ENCODE measurements at regions not wholly inside any gene's neighbourhood (a gene's known extent, or its start where the extent isn't known, plus 50 kb on each side); places are given as distances from the start of the nearest gene placed in this dataset.

GRCh38 chr15:62781081-62781497 is 261.5 kb upstream of the TPM1 start:
- Histone ChIP-seq H2AFZ (no peak overlapping the region), H3K27me3 (ENCODE audit: insufficient read depth, low read depth) (no peaks in the 10 kb centered on the region)

GRCh38 chr15:62782071-62782841 is 260.3 kb upstream of the TPM1 start:
- H3K4me1 ChIP-seq (replicated peaks; ENCODE audit: insufficient read depth) = peaks cover 11% of the 10 kb centered on the region
- CTCF ChIA-PET = interaction anchor here (0.7 to 1.1 kb wide), 6 partner anchors 71 to 326 kb away, joined by 3 to 8 read pairs (median 4); no protein-coding TSS in a partner anchor
- no peaks in the 10 kb centered on the region for H3F3A ChIP-seq (ENCODE audit: insufficient read depth, low read depth)
- H3K27me3 ChIP-seq (ENCODE audit: insufficient read depth, low read depth) = no peaks in the 10 kb centered on the region
- POLR2A ChIA-PET (ENCODE audit: unreplicated experiment) = interaction anchor here (0.7 to 0.8 kb wide), 2 partner anchors 9 to 69 kb away, joined by 3 read pairs; no protein-coding TSS in a partner anchor
- peak; percentile 63 to 78 for DNase-seq
- TF ChIP-seq EZH2 (IDR thresholded peaks at IDR 0.05; ENCODE audit: low read depth) = no peak
- TF ChIP-seq CTCF (conservative IDR thresholded peaks at IDR 0.05) = peak; percentile 80
- no TSS peak for BruUV-seq (replicated peaks)
- no peak overlapping the region for H2AFZ ChIP-seq
- H3K36me3 ChIP-seq (ENCODE audit: low read depth) = no peaks in the 10 kb centered on the region
- intact Hi-C loops (cut with micrococcal nuclease; ENCODE audit: unreplicated experiment) = loop anchor here (1.0 to 5.0 kb wide), 9 partner anchors 71 to 620 kb away; partner anchors contain the start of gene TPM1
- no peaks in the 10 kb centered on the region for H4K20me1 ChIP-seq (ENCODE audit: insufficient read depth)
- no peaks in the 10 kb centered on the region for H3K9me3 ChIP-seq (ENCODE audit: insufficient read depth, low read depth)
- H3K4me2 ChIP-seq = peak overlapping the region; percentile 28
- H3K27ac ChIP-seq = peak overlapping the region; percentile 48; the same call in 1 of the 2 replicates
- H3K9me2 ChIP-seq (ENCODE audit: insufficient read depth) = no peaks in the 10 kb centered on the region
- H3K4me3 ChIP-seq = no peak overlapping the region
- H3K79me2 ChIP-seq (ENCODE audit: low read depth) = no peaks in the 10 kb centered on the region

More at GRCh38 chr15:62781081-62781497, 261.5 kb upstream of the TPM1 start:
- BruUV-seq (replicated peaks) = no TSS peak
- Histone ChIP-seq H3K27ac (no peak overlapping the region), H3K4me2 (no peak overlapping the region), H3K9me2 (ENCODE audit: insufficient read depth) (no peaks in the 10 kb centered on the region), H4K20me1 (ENCODE audit: insufficient read depth) (no peaks in the 10 kb centered on the region), H3K4me3 (no peak overlapping the region), H3K36me3 (ENCODE audit: low read depth) (no peaks in the 10 kb centered on the region), H3F3A (ENCODE audit: insufficient read depth, low read depth) (no peaks in the 10 kb centered on the region), H3K9me3 (ENCODE audit: insufficient read depth, low read depth) (no peaks in the 10 kb centered on the region), H3K79me2 (ENCODE audit: low read depth) (no peaks in the 10 kb centered on the region), H3K4me1 (replicated peaks; ENCODE audit: insufficient read depth) (peaks cover 11% of the 10 kb centered on the region)
- POLR2A ChIA-PET (ENCODE audit: unreplicated experiment) = no interaction called here
- CTCF ChIA-PET = no interaction called here
- TF ChIP-seq EZH2 (IDR thresholded peaks at IDR 0.05; ENCODE audit: low read depth) (no peak), CTCF (conservative IDR thresholded peaks at IDR 0.05) (no peak)
- DNase-seq = no peak
- intact Hi-C loops (cut with micrococcal nuclease; ENCODE audit: unreplicated experiment) = loop anchor here (5.0 kb wide), 2 partner anchors 506 to 621 kb away; no protein-coding TSS in a partner anchor

- no peaks in the 10 kb centered on the region for H3F3A ChIP-seq (ENCODE audit: insufficient read depth, low read depth)
- peaks cover 11% of the 10 kb centered on the region for H3K4me1 ChIP-seq (replicated peaks; ENCODE audit: insufficient read depth)
- H3K27ac ChIP-seq = no peak overlapping the region
- intact Hi-C loops (cut with micrococcal nuclease; ENCODE audit: unreplicated experiment) = loop anchor here (1.0 to 5.0 kb wide), 9 partner anchors 70 to 619 kb away; partner anchors contain the start of gene TPM1
- no peaks in the 10 kb centered on the region for H3K36me3 ChIP-seq (ENCODE audit: low read depth)
- H4K20me1 ChIP-seq (ENCODE audit: insufficient read depth) = no peaks in the 10 kb centered on the region
- no peaks in the 10 kb centered on the region for H3K9me3 ChIP-seq (ENCODE audit: insufficient read depth, low read depth)
- TF ChIP-seq CTCF (conservative IDR thresholded peaks at IDR 0.05) (no peak), EZH2 (IDR thresholded peaks at IDR 0.05; ENCODE audit: low read depth) (no peak)
- no peak overlapping the region for H3K4me3 ChIP-seq
- no peak overlapping the region for H2AFZ ChIP-seq
- ChIA-PET POLR2A (ENCODE audit: unreplicated experiment) (no interaction called here), CTCF (interaction anchor here (0.8 to 1.1 kb wide), 3 partner anchors 71 to 299 kb away, joined by 3 to 8 read pairs (median 4); no protein-coding TSS in a partner anchor)
- no peaks in the 10 kb centered on the region for H3K79me2 ChIP-seq (ENCODE audit: low read depth)
- BruUV-seq (replicated peaks) = no TSS peak
- H3K4me2 ChIP-seq = no peak overlapping the region
- no peak for DNase-seq
- no peaks in the 10 kb centered on the region for H3K9me2 ChIP-seq (ENCODE audit: insufficient read depth)
- no peaks in the 10 kb centered on the region for H3K27me3 ChIP-seq (ENCODE audit: insufficient read depth, low read depth)
Observed at GRCh38 chr15:62782896-62783295, 259.7 kb upstream of the TPM1 start.
